NCI-H774 (cell line): ENCODE measurements at regions not wholly inside any gene's neighbourhood (a gene's known extent, or its start where the extent isn't known, plus 50 kb on each side); places are given as distances from the start of the nearest gene placed in this dataset.
A peak's percentile ranks its signal among the peaks of the same experiment; 100 is the strongest.

Experiments
- DNase-seq: peaks from one replicate; lab custom pipeline; 2025; lab: John Stamatoyannopoulos, UW

DNA sequence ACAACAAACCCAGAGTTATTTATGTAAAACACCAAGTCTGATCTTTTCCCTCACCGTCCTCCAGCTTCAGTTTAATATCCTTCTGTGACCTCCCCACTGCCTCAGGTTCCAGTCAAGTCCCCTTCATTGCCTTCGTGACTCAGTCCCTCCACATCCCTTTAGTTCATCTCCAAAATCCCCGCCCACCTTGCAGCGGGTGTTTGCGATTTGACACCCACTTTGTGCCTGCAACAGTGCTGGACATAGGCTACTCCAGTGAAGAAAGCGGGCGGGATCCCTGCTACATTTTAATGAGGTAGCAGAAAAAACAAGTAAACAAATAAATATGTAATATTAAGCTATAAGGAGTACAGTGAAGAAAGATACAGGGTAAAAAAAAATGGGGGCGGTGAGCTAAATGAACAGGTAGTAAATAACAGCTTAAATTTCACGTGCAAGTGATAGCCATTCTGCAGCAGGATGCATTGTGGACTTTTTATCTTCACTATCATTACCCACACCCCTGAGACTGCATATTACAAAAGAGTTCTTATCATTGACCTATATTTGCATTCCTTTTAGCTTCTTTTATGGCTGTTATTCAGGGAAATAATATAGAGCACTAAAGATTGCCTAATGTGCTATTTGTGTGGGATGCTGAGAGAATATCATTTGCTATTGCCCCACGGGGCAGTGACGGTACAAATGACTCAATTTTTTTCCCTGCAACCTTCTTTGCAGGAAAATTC lies 222.8 kb upstream of the NUDT4 start:
- DNase-seq: no peak

DNA sequence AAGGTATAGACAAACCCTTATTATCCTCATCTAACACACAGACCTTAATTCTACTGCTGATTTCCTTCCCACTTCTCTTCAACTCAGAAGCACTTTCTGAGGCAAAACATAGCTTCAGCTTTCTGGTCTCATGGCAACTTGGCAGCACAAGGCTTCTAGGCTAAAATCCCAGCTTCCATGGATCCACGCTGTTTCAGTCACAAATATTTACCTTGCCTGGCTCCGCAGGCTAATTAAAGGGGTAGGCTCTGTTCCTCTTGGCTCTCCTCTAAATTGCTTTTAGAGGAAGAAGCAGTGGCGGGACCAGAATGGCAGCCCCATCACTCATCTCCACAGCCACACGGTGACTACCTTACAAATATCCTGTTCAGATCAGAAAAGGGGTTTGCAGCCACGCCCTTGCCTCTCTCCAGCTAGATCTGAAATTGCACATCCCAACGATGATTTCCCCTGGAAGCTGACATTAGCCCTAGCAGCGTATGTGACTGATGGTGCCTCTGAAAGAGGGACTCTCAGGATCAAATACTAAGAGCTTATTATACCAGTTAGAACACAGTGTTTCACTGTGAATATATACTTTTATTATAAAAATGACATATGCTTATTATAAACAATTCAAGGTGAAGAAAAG lies 221.5 kb upstream of the NUDT4 start:
- DNase-seq: peak; percentile 88

DNA sequence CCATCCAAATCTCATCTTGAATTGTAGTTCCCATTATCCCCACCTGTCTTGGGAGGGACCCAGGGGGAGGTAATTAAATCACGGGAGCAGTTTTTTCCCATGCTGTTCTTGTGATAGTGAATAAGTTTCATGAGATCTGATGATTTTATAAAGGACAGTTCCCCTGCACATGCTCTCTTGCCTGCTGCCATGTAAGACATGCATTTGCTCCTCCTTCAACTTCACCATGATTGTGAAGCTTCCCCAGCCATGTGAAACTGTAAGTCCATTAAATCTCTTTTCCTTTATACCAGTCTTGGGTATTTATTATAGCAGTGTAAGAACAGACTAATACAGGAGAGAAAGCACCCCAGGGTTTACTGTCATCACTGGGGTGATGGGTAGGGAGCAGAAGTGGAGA lies 220.4 kb upstream of the NUDT4 start:
- no peak for DNase-seq

DNA sequence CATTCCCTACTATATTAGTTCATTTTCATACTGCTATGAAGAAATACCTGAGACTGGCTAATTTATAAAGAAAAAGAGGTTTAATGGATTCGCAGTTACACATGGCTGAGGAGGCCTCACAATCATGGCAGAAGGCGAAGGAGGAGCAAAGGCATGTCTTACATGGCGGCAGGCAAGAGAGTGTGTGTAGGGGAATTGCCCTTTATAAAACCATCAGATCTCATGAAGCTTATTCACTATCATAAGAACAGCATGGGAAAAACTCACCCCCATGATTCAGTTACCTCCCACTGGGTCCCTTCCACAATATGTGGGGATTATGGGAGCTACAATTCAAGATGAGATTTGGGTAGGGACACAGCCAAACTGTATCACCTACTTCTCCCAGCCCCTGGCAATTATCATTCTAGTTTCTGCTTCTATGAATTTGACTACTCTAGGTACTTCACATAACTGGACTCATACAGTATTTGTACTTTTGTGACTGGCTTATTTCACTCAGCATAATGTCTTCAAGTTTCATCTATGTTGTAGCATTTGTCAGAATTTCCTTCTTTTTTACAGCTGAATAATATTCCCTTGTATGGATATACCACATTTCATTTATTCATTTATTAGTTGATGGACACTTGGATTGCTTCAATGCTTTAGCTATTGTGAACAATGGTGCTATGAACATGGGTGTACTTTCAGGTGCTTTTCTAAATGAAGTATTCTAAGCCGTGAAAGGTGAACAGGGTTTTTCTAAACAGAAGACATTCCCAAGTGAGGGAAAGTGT lies 219.5 kb upstream of the NUDT4 start:
- no peak for DNase-seq

DNA sequence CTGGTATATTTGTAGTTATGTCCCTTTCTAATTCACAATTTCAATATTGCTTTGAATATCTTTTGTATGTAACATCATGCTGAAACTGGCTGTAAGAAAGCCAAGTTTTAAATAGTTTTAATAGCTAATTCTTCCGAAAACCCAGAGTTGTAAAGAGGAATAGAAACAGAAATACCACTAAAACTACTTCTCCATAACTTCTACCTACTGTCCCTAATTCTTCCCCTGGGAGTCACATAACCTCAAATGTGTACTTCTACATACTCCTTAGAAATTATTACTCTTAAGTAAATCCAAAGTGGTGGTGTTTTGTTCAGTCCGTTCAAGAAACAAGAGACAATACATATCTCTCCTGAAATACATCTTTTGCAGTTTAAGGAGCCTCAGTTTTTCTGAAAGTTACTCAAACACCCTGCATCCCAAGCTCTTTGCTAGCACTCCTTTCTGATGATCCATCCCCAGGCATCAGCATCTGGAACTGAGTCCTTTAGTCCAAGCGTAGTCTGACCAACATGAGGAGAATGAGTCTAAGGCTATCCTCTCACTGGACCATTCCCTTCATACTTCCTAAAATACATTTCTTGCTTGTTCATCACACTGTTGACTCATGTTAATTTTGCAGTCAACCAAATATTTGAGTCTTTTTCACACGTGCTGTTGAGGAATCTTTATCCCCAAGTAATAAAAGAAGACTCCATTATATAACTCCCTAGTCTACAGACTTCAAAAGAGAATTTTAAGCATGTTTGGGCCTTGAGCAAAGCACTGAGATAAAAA lies 214.3 kb upstream of the NUDT4 start:
- DNase-seq: no peak

DNA sequence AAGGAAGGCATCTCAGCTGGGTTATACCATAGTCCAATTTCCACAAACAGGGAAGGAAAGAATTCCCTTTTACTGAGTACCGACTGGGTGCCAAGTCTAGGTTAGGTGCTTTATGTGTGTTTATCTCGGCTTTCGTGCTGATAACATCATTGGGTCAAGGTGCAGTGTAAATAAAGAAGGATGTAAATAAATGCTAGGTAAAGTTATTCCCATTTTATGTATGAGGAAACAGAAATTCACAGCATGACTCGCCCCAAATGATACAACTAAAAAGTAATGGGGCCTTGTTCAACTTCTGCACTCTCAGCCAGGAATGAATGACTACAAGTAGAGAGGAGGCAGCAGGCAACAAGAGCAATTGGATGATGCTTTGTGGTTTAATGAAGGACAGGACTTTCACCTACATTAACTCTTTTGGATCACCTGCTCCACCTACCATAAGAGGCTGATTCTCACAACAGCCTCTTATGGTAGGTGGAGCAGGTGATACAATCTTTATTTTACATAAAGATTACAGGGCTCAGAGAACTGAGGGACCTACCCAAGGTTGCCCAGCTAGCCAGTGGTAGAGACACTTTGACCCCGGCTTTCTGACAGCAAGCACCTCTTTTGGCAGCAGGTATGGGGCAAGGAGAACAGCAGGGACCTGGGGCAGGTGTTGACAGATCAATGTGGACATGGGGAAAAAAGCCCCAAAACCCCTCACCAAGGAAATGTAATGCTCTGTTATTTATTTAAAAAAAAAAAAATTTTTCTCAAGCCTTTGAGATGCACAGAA lies 213.4 kb upstream of the NUDT4 start:
- DNase-seq: no peak

DNA sequence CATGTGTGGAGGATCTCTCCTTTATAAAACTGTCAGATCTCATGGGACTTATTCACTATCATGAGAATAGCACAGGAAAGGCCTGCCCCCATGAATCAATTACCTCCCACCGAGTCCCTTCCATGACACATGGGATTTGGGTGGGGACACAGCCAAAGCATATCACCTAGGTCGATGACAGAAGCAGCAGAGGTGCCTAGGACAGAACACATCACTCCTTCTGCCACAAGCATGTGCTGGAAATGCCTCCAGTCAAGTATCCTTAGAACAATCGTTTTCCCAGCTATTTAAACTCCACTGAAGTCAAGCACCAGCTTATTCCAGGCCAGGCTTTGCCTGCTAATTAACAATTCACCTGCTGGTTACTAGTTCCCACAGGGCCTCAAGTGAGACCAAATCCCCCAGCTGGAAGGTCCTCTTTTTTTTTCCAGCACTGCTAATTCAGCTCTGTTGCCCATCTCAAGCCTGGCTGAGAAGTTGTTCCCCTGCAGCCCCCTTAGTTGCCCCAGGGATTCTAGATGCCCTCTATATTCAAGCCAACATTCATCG lies 212.3 kb upstream of the NUDT4 start:
- no peak for DNase-seq

DNA sequence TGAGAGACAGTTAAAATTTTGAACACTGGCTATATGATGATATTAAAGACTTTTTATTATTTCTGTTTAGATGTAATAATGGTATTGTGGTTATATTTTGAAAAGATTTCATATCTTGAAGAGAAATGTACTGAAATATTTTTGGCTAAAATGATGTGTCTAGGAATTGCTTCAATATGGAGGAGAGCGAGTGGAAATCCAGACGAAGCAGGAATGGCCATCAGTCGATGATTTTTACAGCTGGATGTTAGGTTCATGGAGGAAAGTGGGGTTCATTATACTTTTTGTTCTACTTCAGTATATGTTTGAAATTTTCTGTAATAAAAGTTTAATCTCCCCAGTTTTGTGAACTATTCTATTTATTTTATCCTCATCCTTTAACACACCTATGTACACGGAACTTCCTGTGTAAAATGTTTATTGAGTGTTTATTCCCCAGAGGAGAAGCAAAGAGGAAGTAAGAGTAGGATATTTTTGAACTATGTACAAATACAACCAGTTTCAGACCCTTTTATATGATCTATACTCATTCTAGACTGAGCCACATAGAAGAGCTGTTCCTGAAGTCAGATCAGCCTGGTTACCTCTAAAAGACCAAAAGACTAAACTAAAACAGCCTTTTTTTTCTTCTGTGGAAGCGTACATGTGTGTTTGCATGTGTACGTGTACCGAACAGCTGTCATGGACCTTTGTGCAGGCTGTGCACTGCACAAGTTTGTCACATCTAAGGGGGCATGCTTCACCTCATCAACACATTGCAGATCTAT lies 211.0 kb upstream of the NUDT4 start:
- DNase-seq: no peak

DNA sequence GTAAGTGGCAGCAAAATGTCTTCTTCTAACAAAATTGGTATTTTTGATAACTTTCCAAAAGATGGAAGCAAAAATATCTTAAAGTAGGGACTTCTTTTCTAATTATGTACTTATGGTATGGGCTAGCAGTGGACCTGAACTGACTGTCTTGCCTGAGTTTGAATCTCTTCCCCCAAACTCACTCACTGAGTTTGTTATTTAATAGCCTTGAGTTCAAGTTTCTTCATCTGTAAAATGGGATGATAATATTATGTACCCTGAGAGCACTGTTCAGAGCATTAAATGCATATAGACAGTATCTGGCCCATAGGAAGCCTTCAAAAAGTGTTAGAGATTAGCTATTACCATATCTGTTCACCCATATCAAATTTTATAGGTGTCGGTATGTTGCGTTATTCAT lies 210.4 kb upstream of the NUDT4 start:
- no peak for DNase-seq

DNA sequence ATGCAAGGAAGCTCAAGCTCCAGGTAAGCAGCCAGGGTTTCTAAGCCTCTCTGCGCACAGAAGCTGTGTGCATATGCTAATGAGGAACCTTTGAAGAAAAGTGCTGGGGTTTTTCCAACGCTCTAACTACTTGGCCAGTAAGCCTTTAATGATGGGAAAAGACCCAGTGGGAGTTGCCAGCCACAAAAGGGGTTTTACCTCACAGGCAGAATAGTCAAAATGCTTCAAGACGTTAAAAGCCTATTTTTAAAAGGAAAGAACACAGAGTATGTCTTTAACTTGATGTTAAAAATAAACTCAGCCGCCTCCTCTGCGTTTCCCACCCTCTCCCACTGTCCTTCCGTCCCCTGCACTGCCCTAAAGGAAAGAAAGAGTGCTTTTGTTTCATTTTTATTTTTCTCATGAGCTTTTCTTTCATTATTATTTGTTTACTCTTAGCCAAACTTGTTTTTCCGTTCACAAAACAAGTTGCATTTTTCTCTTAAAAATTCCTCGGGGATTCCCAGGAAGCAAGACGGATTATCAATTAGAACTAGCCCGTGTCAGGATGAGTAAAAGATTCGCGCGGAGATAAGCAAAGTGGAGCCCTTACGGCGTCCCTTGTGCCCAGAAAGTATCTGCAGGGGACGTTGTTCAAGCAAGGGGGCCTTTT lies 209.8 kb upstream of the NUDT4 start:
- DNase-seq: no peak

DNA sequence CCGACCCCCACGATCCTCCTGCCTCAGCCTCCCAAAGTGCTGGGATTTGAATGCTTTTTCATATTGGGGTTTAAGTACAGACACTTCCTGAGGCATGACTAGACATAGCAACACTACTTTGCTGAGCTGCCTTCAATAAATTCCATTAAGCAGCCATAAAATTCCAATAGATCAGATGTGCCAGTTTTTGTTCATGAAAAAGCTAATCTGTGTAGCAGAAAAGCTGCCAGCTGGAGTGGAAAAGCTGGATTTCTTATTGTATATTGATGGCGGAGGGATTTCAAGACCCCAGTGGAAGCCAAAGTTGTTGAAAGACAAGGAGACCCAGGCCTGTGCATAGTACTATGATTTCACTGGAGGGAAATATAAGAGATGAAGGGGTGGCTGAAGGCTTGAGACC lies 209.0 kb upstream of the NUDT4 start:
- no peak for DNase-seq

DNA sequence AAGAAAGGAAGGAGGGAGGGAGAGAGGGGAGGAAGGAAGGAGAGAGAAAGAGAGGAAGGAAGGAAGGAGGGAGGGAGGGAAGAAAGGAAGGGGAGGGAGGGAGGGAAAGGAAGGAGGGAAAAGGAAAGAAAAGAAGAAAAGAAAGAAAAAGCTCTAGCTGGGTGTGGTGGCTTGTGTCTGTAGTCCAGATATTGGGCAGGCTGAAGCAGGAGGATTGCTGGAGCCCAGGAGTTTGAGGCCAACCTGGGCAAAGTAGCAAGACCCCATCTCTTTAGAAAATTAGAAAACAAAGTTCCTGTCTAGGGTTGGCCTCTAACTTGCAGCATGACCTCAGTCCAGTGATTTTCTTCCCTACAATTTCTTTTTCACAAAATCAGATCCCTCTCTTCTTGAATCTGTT lies 208.2 kb upstream of the NUDT4 start:
- DNase-seq: no peak

DNA sequence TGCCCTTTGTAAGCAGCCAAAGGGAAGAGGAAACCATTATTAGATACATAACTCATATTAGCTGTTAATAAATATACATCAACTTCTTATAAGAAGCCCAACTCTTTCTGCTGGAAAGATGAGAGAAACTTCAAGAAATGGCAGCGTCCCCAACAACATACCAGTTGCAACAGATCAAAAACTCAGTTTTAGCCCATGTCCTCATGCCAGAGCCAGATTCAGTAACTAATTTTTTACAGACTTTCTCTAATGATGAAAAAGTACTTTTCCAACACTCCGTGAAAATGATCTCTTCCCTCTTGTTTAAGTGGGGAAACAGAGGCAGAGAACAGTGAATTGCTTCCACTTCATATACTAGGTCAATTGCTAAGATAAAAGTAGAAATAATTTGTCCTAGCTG lies 206.8 kb upstream of the NUDT4 start:
- no peak for DNase-seq

DNA sequence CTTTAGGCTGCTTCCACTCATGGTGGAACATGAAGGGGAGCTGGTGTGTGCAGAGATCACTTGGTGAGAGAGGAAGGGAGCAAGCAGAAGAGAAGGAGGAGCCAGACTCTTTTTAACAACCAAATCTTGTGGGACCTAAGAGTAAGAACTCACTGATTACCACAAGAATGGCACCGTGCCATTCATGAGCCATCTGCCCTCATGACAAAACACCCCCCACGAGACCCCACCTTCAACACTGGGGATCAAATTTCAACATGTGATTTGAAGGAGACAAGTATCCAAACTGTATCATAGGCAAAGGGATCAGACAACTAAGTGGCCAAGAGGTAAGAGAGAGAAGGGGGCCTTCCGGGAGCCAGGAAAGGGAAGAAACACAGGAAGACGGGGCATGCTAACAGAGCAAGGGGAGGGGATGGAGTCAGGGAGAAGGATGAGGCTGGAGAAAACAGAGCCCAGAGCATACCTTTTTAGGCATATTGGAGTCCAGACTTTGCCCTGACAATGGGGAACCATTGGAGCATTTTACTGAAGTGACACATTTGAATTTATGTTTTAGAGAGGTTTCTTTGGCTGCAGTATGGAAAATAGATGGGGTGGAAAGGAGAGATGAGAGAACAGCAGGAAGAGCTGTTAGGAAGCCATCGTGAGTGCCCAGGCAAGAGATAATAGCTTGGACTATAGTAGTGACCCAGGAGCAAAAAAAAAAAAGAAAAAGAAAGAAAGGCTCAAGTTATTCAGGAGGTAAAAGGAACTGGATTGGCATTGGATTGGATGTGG lies 204.4 kb upstream of the NUDT4 start:
- no peak for DNase-seq

DNA sequence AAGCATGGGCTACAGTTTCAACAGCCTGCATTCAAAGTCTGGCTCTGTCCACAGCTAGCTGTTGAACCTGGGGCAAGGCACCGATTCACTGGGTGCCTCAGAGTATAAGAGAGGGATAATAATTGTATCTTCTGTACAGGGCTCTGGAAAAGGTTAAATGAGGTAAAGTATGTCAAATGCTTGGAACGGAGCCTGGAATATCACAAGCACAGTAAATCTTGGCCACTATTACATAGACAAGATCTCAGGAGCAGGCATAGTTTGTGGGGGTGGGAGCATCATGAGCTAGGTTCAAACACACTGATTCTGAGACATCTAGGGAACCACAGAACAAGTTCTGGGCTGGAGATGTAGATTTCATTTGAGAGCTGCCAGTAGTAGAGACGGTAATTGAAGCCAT lies 203.7 kb upstream of the NUDT4 start:
- no peak for DNase-seq

DNA sequence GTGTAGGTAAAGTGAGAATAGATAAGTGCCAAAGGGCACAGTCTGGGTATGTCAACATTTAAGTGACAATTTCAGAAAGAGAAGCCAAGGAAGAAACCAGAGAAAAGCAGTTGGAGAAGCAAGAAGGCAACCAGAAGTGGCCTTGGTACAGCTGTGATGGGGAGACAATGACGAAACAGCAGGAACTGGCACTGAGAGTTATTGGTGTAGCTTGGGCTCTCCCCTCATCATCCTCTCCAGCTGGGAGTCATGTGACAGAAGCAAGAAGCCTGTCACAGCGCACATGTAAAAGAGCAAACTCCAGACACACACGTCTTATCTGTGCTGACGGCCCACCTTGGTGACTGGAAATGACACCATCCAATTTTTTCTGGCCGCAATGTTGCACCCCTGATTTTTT lies 203.3 kb upstream of the NUDT4 start:
- DNase-seq: no peak

DNA sequence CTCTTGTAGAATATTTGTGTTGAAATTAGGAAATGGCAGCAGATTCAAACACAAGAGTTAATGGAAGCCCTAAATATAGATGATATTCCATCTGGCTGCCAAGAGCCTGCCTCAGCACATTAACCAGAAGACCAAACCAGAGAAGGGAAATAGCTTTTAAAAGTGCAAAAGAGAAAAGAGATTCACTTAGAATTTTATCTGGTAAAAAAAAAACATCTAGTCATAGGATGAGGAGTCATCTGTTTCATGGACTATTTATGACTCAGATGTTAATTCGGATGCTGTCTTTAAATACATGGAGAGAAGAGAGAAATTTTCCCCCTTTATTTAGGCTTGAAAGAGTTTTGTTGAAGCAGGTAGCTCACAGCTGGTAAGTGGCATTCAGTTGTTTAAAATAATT lies 201.6 kb upstream of the NUDT4 start:
- no peak for DNase-seq

DNA sequence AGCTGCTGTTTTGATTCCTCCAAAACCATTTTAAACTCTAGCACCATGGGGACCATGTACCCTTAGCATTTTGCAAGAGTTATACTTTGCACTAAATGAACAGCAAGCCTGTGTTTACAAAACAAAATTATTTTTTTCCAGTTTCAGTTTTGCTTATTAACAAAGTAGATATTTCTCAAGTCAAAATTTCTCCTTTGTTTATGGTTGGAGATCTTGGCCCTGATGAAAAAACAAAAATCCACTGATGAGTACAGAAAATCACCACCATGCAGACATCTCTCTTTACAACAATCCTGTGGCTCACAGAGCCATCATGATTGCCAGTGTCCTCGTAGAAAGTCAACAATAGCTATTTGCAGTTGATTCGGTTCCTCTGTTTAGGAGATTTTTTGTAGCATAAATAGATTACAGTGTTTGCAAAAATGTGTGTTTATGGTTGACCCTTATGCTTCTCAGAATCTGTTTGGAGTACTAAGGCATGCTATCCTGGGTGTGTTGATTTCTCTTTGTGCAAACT lies 201.1 kb upstream of the NUDT4 start:
- no peak for DNase-seq
